Neural cell (in vitro differentiated cells): ENCODE measurements at regions not wholly inside any gene's neighbourhood (a gene's known extent, or its start where the extent isn't known, plus 50 kb on each side); places are given as distances from the start of the nearest gene placed in this dataset.

Source experiments
- EP300 ChIP-seq: fragments of 450-650 bp; conservative IDR thresholded peaks from 2 replicates; pipeline ENCODE4 v1.6.1; 2014; ENCODE audit warnings: antibody characterized with exemption, mild to moderate bottlenecking, moderate library complexity; ENCODE audit not compliant: poor library complexity, severe bottlenecking
- EZH2 ChIP-seq: fragments of 200-600, 300-800 bp; shearing (Covaris generic), sonication (generic); IDR thresholded peaks from 2 replicates; pipeline ENCODE4 v1.6.1; 2014; ENCODE audit warnings: antibody characterized with exemption, low read length, borderline replicate concordance, mild to moderate bottlenecking; ENCODE audit not compliant: insufficient read depth, poor library complexity, severe bottlenecking
- MXI1 ChIP-seq: fragments of 450-650 bp; conservative IDR thresholded peaks from 2 replicates; pipeline ENCODE4 v1.6.1; 2014; ENCODE audit warnings: antibody characterized with exemption, mild to moderate bottlenecking; ENCODE audit not compliant: poor library complexity, severe bottlenecking
- POLR2AphosphoS5 ChIP-seq: IDR thresholded peaks from 2 replicates; pipeline ENCODE4 v1.6.1; 2012
- TAF1 ChIP-seq: IDR thresholded peaks from 2 replicates; pipeline ENCODE4 v1.6.1; 2012; ENCODE audit warnings: low read depth
- TF ChIP-seq, protein P1 (sequence below): fragments of 450-650 bp; IDR thresholded peaks from 2 replicates; pipeline ENCODE4 v1.5.1; 2014; ENCODE audit warnings: antibody characterized with exemption, mild to moderate bottlenecking, moderate library complexity; ENCODE audit not compliant: poor library complexity, severe bottlenecking
- TF ChIP-seq, protein P2 (sequence below): IDR thresholded peaks from 2 replicates; pipeline ENCODE4 v1.6.1; 2012; ENCODE audit warnings: borderline replicate concordance

DNA sequence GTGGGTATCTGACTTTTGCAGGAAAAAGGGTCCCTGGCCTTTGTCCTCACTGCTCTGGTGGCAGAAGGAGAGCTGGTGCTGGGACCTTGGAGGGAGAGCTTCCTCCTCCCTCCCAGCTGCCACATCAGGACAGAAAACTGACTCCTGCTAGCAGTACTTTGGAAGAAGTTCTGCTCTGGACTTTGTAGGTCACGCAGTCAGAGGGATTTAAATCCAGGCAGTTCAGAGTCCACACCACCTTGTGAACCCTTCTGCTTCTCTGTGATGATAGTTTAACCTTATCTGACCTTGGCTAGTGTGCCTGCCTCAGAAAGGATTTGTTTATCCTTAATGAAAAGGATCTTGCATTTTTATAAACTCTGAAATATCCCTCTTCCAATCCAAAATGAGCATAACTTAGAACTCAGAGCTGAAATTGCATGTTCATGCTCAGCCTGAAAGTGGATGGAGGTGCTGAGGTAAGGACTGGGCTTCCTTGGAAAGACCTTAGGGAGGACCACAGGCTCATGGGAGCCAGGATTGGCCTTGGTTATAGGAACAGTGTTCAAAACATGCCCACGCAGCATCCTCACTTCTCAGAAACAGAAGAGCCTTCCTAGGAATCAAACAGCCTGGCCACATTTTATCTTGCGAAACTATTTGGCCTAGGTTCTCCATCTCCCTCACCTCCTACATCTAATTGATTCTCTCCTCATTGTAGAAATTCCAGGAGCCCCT lies 123.9 kb upstream of the SASH1 start:
- TF ChIP-seq, protein P1, sequence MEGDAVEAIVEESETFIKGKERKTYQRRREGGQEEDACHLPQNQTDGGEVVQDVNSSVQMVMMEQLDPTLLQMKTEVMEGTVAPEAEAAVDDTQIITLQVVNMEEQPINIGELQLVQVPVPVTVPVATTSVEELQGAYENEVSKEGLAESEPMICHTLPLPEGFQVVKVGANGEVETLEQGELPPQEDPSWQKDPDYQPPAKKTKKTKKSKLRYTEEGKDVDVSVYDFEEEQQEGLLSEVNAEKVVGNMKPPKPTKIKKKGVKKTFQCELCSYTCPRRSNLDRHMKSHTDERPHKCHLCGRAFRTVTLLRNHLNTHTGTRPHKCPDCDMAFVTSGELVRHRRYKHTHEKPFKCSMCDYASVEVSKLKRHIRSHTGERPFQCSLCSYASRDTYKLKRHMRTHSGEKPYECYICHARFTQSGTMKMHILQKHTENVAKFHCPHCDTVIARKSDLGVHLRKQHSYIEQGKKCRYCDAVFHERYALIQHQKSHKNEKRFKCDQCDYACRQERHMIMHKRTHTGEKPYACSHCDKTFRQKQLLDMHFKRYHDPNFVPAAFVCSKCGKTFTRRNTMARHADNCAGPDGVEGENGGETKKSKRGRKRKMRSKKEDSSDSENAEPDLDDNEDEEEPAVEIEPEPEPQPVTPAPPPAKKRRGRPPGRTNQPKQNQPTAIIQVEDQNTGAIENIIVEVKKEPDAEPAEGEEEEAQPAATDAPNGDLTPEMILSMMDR, result no peak
- no peak for TF ChIP-seq TAF1
- TF ChIP-seq, protein P2, sequence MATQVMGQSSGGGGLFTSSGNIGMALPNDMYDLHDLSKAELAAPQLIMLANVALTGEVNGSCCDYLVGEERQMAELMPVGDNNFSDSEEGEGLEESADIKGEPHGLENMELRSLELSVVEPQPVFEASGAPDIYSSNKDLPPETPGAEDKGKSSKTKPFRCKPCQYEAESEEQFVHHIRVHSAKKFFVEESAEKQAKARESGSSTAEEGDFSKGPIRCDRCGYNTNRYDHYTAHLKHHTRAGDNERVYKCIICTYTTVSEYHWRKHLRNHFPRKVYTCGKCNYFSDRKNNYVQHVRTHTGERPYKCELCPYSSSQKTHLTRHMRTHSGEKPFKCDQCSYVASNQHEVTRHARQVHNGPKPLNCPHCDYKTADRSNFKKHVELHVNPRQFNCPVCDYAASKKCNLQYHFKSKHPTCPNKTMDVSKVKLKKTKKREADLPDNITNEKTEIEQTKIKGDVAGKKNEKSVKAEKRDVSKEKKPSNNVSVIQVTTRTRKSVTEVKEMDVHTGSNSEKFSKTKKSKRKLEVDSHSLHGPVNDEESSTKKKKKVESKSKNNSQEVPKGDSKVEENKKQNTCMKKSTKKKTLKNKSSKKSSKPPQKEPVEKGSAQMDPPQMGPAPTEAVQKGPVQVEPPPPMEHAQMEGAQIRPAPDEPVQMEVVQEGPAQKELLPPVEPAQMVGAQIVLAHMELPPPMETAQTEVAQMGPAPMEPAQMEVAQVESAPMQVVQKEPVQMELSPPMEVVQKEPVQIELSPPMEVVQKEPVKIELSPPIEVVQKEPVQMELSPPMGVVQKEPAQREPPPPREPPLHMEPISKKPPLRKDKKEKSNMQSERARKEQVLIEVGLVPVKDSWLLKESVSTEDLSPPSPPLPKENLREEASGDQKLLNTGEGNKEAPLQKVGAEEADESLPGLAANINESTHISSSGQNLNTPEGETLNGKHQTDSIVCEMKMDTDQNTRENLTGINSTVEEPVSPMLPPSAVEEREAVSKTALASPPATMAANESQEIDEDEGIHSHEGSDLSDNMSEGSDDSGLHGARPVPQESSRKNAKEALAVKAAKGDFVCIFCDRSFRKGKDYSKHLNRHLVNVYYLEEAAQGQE, result no peak
- TF ChIP-seq POLR2AphosphoS5, result no peak
- no peak for TF ChIP-seq MXI1
- no peak for TF ChIP-seq EZH2
- no peak for TF ChIP-seq EP300
